ENCODE measurements at regions not wholly inside any gene's neighbourhood (a gene's known extent, or its start where the extent isn't known, plus 50 kb on each side); places are given as distances from the start of the nearest gene placed in this dataset.

DNA sequence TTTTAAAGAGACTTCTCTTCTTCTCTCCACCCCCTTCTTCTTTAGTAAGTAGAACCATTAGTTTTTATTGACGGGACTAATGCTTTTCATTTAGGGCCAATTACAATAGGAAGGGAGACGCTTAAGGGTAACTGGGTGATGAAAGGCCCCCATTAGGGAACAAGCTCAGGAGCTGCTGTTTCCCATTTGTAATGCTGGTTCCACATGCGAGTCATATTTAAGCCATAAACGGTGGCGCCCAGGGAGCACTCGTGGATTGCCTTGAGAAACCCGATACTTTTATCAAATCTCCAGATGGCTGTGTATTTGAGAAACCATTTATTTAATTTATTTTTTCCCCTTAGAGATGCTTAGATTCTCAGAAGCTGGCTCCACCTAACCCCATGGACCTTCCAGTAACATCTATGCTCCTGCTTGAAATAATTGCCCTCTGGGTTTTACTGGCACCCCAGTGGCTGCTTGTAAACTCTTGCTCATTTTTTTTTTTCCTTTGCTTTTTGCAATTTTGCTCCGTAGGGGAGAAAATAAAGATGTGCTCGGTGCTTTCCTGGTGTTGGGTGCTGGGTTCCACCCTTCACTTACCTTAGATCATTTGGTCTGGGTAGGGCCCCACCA, 124.2 kb upstream of the MSX1 start:
- H3K36me3 ChIP-seq: no peaks in the 10 kb centered on the region

DNA sequence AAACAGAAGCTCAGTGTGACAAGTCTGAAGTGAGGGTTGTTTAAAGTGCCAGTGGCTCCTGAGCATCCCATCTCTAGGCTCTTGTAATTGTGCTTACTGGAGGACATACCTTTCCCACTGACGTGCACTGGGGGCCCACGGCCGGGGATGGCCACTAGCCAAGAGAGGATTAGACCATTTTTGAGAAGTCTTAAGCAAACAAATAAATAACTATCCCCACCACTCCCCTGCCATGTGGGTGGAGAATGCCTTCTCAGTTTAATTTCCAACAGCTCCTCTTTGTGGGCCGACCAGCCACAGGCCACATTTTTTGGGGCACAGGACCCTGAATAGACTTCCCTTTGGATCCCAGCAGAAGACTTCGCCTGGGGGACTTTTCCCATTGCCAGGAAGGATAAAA, 125.0 kb upstream of the MSX1 start:
- Histone ChIP-seq H3K27ac (no peak overlapping the region), H3K4me3 (no peak overlapping the region), H3K4me1 (no peaks in the 10 kb centered on the region), H3K27me3 (replicated peaks in 1 of 7) (no peaks in the 10 kb centered on the region), H3K36me3 (no peaks in the 10 kb centered on the region), H3K9me3 (peaks cover 0 to 12% (median under 1%) of the 10 kb centered on the region in 8 donors)
- TF ChIP-seq CTCF (IDR thresholded peaks at IDR 0.05 in 8 of 11, conservative IDR thresholded peaks at IDR 0.05 in 3 of 11): no peak
- no peak for TF ChIP-seq POLR2AphosphoS5 (IDR thresholded peaks at IDR 0.05)
- TF ChIP-seq POLR2A (IDR thresholded peaks at IDR 0.05): no peak
- intact Hi-C loops (cut with DNase I; ENCODE audit: low total_unique reads): no loop called here
- 80 to 87% (median 85%) methylated on average over 5 of the region's 5 CpGs for WGBS, 5 donors
- no peak for DNase-seq

More for the DNA sequence above, 124.2 kb upstream of the MSX1 start:
- Histone ChIP-seq H3K4me1 (no peaks in the 10 kb centered on the region), H3K4me3 (no peak overlapping the region), H3K27ac (no peak overlapping the region), H3K27me3 (replicated peaks in 1 of 7) (no peaks in the 10 kb centered on the region), H3K9me3 (peaks cover 0 to 9% (median 0%) of the 10 kb centered on the region in 8 donors)
- TF ChIP-seq CTCF (IDR thresholded peaks at IDR 0.05 in 8 of 11, conservative IDR thresholded peaks at IDR 0.05 in 3 of 11) (no peak), POLR2A (IDR thresholded peaks at IDR 0.05) (no peak), POLR2AphosphoS5 (IDR thresholded peaks at IDR 0.05) (no peak)
- no peak for DNase-seq
- intact Hi-C loops (cut with DNase I; ENCODE audit: low total_unique reads): no loop called here
- 79 to 90% (median 86%) methylated on average over 9 of the region's 9 CpGs for WGBS, 5 donors

DNA sequence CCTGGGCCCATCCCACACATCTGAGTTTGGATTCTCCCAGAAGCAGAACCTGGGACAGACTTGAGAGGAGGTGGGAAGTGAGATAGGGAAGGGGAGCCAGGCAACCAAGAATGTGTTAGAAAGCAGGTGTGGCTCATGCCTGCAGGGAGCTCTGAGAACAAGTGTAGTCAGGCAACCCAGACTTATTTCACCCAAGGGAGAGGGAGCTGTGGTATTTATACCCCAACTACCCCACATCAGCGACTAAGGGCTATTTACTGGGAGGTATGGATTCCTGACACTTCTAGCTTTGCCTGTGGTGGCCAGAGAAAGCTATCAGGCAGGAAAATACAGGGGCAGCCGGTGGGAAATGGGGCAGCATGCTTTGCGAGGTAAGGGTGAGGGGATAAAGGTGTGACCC, 125.8 kb upstream of the MSX1 start:
- intact Hi-C loops (cut with DNase I; ENCODE audit: low total_unique reads): no loop called here
- no peak overlapping the region for H3K27ac ChIP-seq
- peaks cover 0 to 18% (median 4%) of the 10 kb centered on the region in 8 donors for H3K9me3 ChIP-seq
- no peak for DNase-seq
- no peaks in the 10 kb centered on the region for H3K36me3 ChIP-seq
- 81 to 89% (median 83%) methylated on average over 3 of the region's 3 CpGs for WGBS, 5 donors
- no peak overlapping the region for H3K4me3 ChIP-seq
- TF ChIP-seq CTCF (IDR thresholded peaks at IDR 0.05 in 8 of 11, conservative IDR thresholded peaks at IDR 0.05 in 3 of 11) (no peak), POLR2A (IDR thresholded peaks at IDR 0.05) (no peak), POLR2AphosphoS5 (IDR thresholded peaks at IDR 0.05) (no peak)
- no peaks in the 10 kb centered on the region for H3K4me1 ChIP-seq
- no peaks in the 10 kb centered on the region for H3K27me3 ChIP-seq (replicated peaks in 1 of 7)

DNA sequence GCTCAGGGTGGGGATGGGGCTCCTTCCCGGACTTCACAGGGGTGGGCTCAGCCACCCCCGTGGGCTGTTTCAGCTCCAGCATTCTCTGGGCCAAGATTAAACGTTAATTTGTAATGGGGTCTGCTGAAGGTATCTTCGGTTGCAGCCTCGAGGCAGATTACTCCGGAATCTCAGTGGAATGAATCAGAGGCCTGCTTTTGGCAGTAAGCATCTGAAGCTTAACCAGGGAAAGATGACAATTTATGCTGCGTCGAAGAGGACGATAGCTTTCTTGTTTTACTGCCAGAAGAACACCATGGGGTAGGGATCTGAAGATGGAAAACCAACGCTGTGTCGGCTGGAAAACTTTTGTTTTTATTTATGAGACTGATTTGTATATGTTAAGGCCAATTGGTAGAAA, 129.2 kb upstream of the MSX1 start:
- TF ChIP-seq CTCF (IDR thresholded peaks at IDR 0.05 in 8 of 11, conservative IDR thresholded peaks at IDR 0.05 in 3 of 11) (no peak), POLR2AphosphoS5 (IDR thresholded peaks at IDR 0.05) (no peak), POLR2A (IDR thresholded peaks at IDR 0.05) (no peak)
- Histone ChIP-seq H3K27ac (no peak overlapping the region), H3K4me3 (no peak overlapping the region), H3K36me3 (peaks cover 0 to 4% (median 0%) of the 10 kb centered on the region in 6 donors), H3K27me3 (replicated peaks in 1 of 7) (no peaks in the 10 kb centered on the region), H3K4me1 (no peaks in the 10 kb centered on the region), H3K9me3 (peaks cover 7 to 47% (median 27%) of the 10 kb centered on the region in 8 donors)
- no peak for DNase-seq
- intact Hi-C loops (cut with DNase I; ENCODE audit: low total_unique reads): no loop called here
- WGBS, 5 donors: 89 to 93% (median 91%) methylated on average over 11 of the region's 11 CpGs

Measured in spleen (tissue), 11 donors.